ENCODE measurements at regions not wholly inside any gene's neighbourhood (a gene's known extent, or its start where the extent isn't known, plus 50 kb on each side); places are given as distances from the start of the nearest gene placed in this dataset.

GRCh38 chr17:36671144-36671543, 69.8 kb downstream of the MRM1 start:
- WGBS, 2 experiments (ENCODE audit: extremely low coverage in 1 of 2, insufficient coverage in 1 of 2, insufficient read length in 1 of 2, insufficient replicate concordance in 2 of 2, low coverage in 1 of 2, low lambda C conversion rate in 2 of 2, missing lambda C conversion rate in 1 of 2), result 84% methylated on average over 3 of the region's 3 CpGs; no CpG with 5 or more reads in 1 of the 2 experiments
- no peak overlapping the region for H3K14ac ChIP-seq (ENCODE audit: insufficient read length)
- no peak overlapping the region for H4K8ac ChIP-seq (ENCODE audit: extremely low read depth, insufficient read depth, low read length)
- peaks cover 0 to 3% (median 0%) of the 10 kb centered on the region in 4 experiments; a peak in 3 of 7 replicates for H3K4me1 ChIP-seq (replicated peaks in 1 of 4; ENCODE audit: control insufficient read depth in 3 of 4, insufficient read depth in 4 of 4, low read length in 3 of 4)
- no peak overlapping the region for H4K91ac ChIP-seq (replicated peaks; ENCODE audit: insufficient read length, low read length)
- H2BK12ac ChIP-seq (ENCODE audit: low read depth, low read length), result no peak overlapping the region
- DNase-seq (ENCODE audit: low read depth in 1 of 2, low spot score in 2 of 2) (no peak), FAIRE-seq (no peak)
- H2BK120ac ChIP-seq (replicated peaks; ENCODE audit: low read depth, low read length), result no peak overlapping the region
- H3K27ac ChIP-seq (ENCODE audit: low read depth, low read length), result no peak overlapping the region
- no peak overlapping the region for H3K23ac ChIP-seq (ENCODE audit: insufficient read length)
- no peaks in the 10 kb centered on the region for H3K23me2 ChIP-seq (ENCODE audit: low read depth, low read length)
- H3K79me2 ChIP-seq (ENCODE audit: control insufficient read depth in 1 of 2, insufficient read depth in 2 of 2, low read length in 2 of 2), result no peaks in the 10 kb centered on the region
- H3K9me3 ChIP-seq (ENCODE audit: insufficient read depth in 2 of 2, low read depth in 1 of 2, low read length in 1 of 2), result no peaks in the 10 kb centered on the region
- no peak overlapping the region for H2AFZ ChIP-seq (ENCODE audit: low read length)
- H2AK5ac ChIP-seq (ENCODE audit: low read depth, low read length), result no peak overlapping the region
- H2BK15ac ChIP-seq (ENCODE audit: low read length), result no peak overlapping the region
- H3K9ac ChIP-seq (replicated peaks in 1 of 4; ENCODE audit: extremely low read depth in 1 of 4, low read depth in 3 of 4, low read length in 3 of 4), result no peak overlapping the region
- H4K20me1 ChIP-seq (replicated peaks in 1 of 2; ENCODE audit: control insufficient read depth in 1 of 2, insufficient read depth in 2 of 2, low read length in 2 of 2), result no peaks in the 10 kb centered on the region
- no peak for TF ChIP-seq CBX5 (IDR thresholded peaks at IDR 0.05; ENCODE audit: low read depth, low read length)
- TF ChIP-seq RBBP5 (IDR thresholded peaks at IDR 0.05; ENCODE audit: borderline replicate concordance, low read depth, low read length), result no peak
- no peak overlapping the region for H3K56ac ChIP-seq (replicated peaks; ENCODE audit: insufficient read length, low read depth, low read length)
- H3K4me2 ChIP-seq (ENCODE audit: insufficient read depth in 1 of 2, low read depth in 2 of 2, low read length in 2 of 2), result no peak overlapping the region
- H3K18ac ChIP-seq (ENCODE audit: extremely low read depth, low read length), result no peak overlapping the region
- no peak overlapping the region for H4K5ac ChIP-seq (ENCODE audit: insufficient read length, low read depth, low read length)
- H3K4me3 ChIP-seq (ENCODE audit: extremely low read depth in 1 of 4, insufficient read depth in 2 of 4, low read depth in 3 of 4, low read length in 4 of 4), result no peak overlapping the region
- H2BK20ac ChIP-seq (ENCODE audit: low read length), result no peak overlapping the region
- CTCF ChIA-PET (ENCODE audit: partially characterized antibody), result interaction anchor here (0.6 to 6.5 kb wide), 7 partner anchors 9 to 291 kb away, joined by 3 to 27 read pairs (median 4); no protein-coding TSS in a partner anchor
- no peak overlapping the region for H2BK5ac ChIP-seq (ENCODE audit: low read depth, low read length)
- no peaks in the 10 kb centered on the region; the same call in 1 of the 2 replicates for H3K79me1 ChIP-seq (ENCODE audit: low read depth, low read length)
- POLR2A ChIA-PET (ENCODE audit: partially characterized antibody), result interaction anchor here (1.2 to 1.9 kb wide), 2 partner anchors 11 to 13 kb away, joined by 3 to 6 read pairs; no protein-coding TSS in a partner anchor
- H3K4ac ChIP-seq (replicated peaks; ENCODE audit: insufficient read length, low read depth, low read length), result no peak overlapping the region
- H3K36me3 ChIP-seq (ENCODE audit: control insufficient read depth in 2 of 4, insufficient read depth in 4 of 4, low read length in 3 of 4), result no peaks in the 10 kb centered on the region
- no peaks in the 10 kb centered on the region for H3K27me3 ChIP-seq (replicated peaks in 1 of 4; ENCODE audit: control insufficient read depth in 3 of 4, extremely low read depth in 1 of 4, insufficient read depth in 3 of 4, low read length in 3 of 4)
